GM23248 (cell line): ENCODE measurements at regions not wholly inside any gene's neighbourhood (a gene's known extent, or its start where the extent isn't known, plus 50 kb on each side); places are given as distances from the start of the nearest gene placed in this dataset.
"Not testable (repeated sequence)": the region's sequence is repeated elsewhere in the genome, so short reads cannot be mapped to it uniquely, and the experiment has no call there.

Source experiments
- EZH2 ChIP-seq: fragments of 200-600 bp; sonication (generic); IDR thresholded peaks from 2 replicates; pipeline ENCODE4 v1.6.1; 2018; ENCODE audit warnings: antibody characterized with exemption, mild to moderate bottlenecking; ENCODE audit not compliant: insufficient read depth, poor library complexity, severe bottlenecking
- EZH2phosphoT487 ChIP-seq: fragments of 200-600 bp; sonication (generic); IDR thresholded peaks from 2 replicates; pipeline ENCODE4 v1.6.1; 2018; ENCODE audit warnings: antibody characterized with exemption, moderate library complexity, mild to moderate bottlenecking, low read depth; ENCODE audit not compliant: insufficient read depth

GRCh38 chr22:19609753-19610152 lies 85.5 kb upstream of the CLDN5 start:
- TF ChIP-seq EZH2, EZH2phosphoT487: not testable (repeated sequence)
